SK-N-SH treated with all-trans-retinoic acid at 6 μM for 48 hours (cell line): ENCODE measurements at regions not wholly inside any gene's neighbourhood (a gene's known extent, or its start where the extent isn't known, plus 50 kb on each side); places are given as distances from the start of the nearest gene placed in this dataset.

Experiments
- ARNTL ChIP-seq: fragments of 450-650 bp; formaldehyde crosslinking; IDR thresholded peaks from 2 replicates; pipeline ENCODE4 v1.5.0; 2020; ENCODE audit warnings: low read depth, mild to moderate bottlenecking, moderate library complexity, borderline replicate concordance
- CSRNP3 ChIP-seq: fragments of 250-450 bp; sonication (Bioruptor Pico); IDR thresholded peaks from 2 replicates; pipeline ENCODE4 v1.5.1; 2021; ENCODE audit warnings: mild to moderate bottlenecking, moderate library complexity
- SNAI2 ChIP-seq: fragments of 250-450 bp; sonication (Bioruptor Pico); IDR thresholded peaks from 2 replicates; pipeline ENCODE4 v1.5.0; 2020; ENCODE audit warnings: mild to moderate bottlenecking, moderate library complexity
- TCF4 ChIP-seq: fragments of 250-450 bp; sonication (Bioruptor Pico); IDR thresholded peaks from 2 replicates; pipeline ENCODE4 v1.8.0; 2021; ENCODE audit warnings: mild to moderate bottlenecking, moderate library complexity, borderline replicate concordance
- ZC3H10 ChIP-seq: fragments of 250-450 bp; sonication (Bioruptor Pico); IDR thresholded peaks from 2 replicates; pipeline ENCODE4 v1.5.1; 2021; ENCODE audit warnings: mild to moderate bottlenecking, moderate library complexity
- ZFP3 ChIP-seq: fragments of 250-450 bp; sonication (Bioruptor Pico); IDR thresholded peaks from 2 replicates; pipeline ENCODE4 v1.5.0; 2020; ENCODE audit warnings: mild to moderate bottlenecking, moderate library complexity

DNA sequence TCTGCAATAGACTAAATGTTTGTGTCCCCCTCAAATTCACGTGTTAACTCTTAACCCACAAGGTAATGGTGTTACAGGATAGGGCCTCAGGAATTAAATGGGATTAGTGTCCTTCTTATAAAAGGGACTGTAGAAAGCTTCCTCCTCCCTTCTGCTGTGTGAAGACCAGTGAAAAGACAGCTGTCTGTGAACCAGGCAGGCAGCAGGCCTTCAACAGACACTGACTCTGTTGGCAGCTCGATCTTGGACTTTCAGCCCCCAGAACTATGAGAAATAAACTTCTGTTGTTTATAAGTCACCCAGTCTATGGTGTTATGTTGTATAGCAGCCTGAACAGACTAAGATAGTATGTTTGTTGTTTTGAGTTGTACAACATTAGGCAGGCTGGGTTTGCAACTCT lies 208.1 kb downstream of the GBA3 start:
- TF ChIP-seq CSRNP3 (CRISPR knock-in tag) = no peak
- no peak for TF ChIP-seq ARNTL (CRISPR knock-in tag)
- no peak for TF ChIP-seq ZFP3 (CRISPR knock-in tag)
- no peak for TF ChIP-seq TCF4 (CRISPR knock-in tag)
- no peak for TF ChIP-seq SNAI2 (CRISPR knock-in tag)
- no peak for TF ChIP-seq ZC3H10 (CRISPR knock-in tag)
